D341Med (cell line): ENCODE measurements at regions not wholly inside any gene's neighbourhood (a gene's known extent, or its start where the extent isn't known, plus 50 kb on each side); places are given as distances from the start of the nearest gene placed in this dataset.
A peak's percentile ranks its signal among the peaks of the same experiment; 100 is the strongest.

Experiments used
- DNase-seq: peaks from one replicate; pipeline ENCODE4 v3.0.0; 2012; ENCODE audit warnings: low spot score

GRCh38 chr1:2865571-2866421, 64.3 kb upstream of the TTC34 start:
- DNase-seq, result no peak

GRCh38 chr1:2866422-2867086, 65.1 kb upstream of the TTC34 start:
- no peak for DNase-seq

- DNase-seq, result no peak
These were observed 65.6 kb upstream of the TTC34 start for GRCh38 chr1:2867087-2867425.

- no peak for DNase-seq
These were observed 66.4 kb upstream of the TTC34 start for GRCh38 chr1:2867861-2868260.

GRCh38 chr1:2868571-2869195, 67.2 kb upstream of the TTC34 start:
- DNase-seq, result no peak

GRCh38 chr1:2871246-2871815, 69.8 kb upstream of the TTC34 start:
- no peak for DNase-seq

GRCh38 chr1:2874207-2874606, 72.7 kb upstream of the TTC34 start:
- DNase-seq, result no peak

- DNase-seq, result no peak
These were observed 73.4 kb upstream of the TTC34 start for GRCh38 chr1:2874607-2875480.

- peak; percentile 58 for DNase-seq
These were observed 74.4 kb upstream of the TTC34 start for GRCh38 chr1:2875707-2876561.

- DNase-seq, result no peak
These were observed 75.4 kb upstream of the TTC34 start for GRCh38 chr1:2876846-2877245.

- no peak for DNase-seq
These were observed 75.9 kb upstream of the TTC34 start for GRCh38 chr1:2877391-2877790.

GRCh38 chr1:2878591-2878990, 77.1 kb upstream of the TTC34 start:
- no peak for DNase-seq

GRCh38 chr1:2879026-2879425, 77.5 kb upstream of the TTC34 start:
- no peak for DNase-seq

- no peak for DNase-seq
These were observed 78.1 kb upstream of the TTC34 start for GRCh38 chr1:2879591-2879990.

GRCh38 chr1:2880086-2880485, 78.6 kb upstream of the TTC34 start:
- no peak for DNase-seq

GRCh38 chr1:2880812-2881295, 79.4 kb upstream of the TTC34 start:
- DNase-seq, result no peak

GRCh38 chr1:2881556-2881955, 80.1 kb upstream of the TTC34 start:
- DNase-seq, result no peak

- DNase-seq, result no peak
These were observed 81.6 kb upstream of the TTC34 start for GRCh38 chr1:2882966-2883696.

GRCh38 chr1:2885001-2885400, 83.5 kb upstream of the TTC34 start:
- no peak for DNase-seq

GRCh38 chr1:2886631-2887030, 85.1 kb upstream of the TTC34 start:
- no peak for DNase-seq
